LoVo (cell line): ENCODE measurements at regions not wholly inside any gene's neighbourhood (a gene's known extent, or its start where the extent isn't known, plus 50 kb on each side); places are given as distances from the start of the nearest gene placed in this dataset.

Experiments
- DNase-seq: peaks from one replicate; pipeline ENCODE4 v3.0.0-alpha.2; 2016; ENCODE audit warnings: low spot score

DNA sequence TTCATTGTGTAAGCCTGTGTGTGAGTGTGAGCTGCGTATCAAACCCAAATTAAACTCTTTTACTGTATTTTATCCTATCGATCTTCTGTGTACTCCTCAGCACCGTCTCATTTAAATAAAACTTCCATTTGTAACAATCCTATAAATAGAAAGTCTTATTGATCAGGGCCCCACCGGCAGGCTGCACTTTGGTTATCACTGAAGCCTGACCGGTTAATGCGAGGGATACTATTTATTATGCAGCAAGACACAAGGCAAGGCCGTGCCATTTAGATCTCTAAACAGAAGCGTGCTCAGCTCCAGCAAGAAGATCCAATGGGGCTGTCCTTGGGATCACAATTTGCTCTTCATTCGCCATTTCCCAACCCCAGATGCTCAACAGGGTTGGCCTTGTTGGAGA lies 252.6 kb upstream of the TSHZ3 start:
- DNase-seq = no peak

DNA sequence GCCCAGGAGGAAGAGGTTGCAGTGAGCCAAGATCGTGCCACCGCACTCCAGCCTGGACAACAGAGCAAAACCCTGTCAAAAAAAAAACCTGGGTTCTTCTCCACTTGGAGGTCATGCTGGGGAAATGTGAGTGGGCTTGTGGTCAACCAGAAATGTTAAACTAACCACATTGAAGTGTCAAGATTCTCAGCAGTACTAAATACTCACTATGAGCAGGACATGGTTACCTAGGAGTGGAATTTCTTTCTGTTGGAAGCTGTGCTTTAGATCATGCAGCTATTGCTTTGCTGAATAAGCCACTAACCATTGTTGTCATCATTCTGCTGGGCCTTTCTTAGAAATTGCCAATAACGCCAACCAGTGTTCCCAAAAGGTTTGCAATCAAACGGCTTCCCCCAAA lies 253.3 kb upstream of the TSHZ3 start:
- DNase-seq = no peak

DNA sequence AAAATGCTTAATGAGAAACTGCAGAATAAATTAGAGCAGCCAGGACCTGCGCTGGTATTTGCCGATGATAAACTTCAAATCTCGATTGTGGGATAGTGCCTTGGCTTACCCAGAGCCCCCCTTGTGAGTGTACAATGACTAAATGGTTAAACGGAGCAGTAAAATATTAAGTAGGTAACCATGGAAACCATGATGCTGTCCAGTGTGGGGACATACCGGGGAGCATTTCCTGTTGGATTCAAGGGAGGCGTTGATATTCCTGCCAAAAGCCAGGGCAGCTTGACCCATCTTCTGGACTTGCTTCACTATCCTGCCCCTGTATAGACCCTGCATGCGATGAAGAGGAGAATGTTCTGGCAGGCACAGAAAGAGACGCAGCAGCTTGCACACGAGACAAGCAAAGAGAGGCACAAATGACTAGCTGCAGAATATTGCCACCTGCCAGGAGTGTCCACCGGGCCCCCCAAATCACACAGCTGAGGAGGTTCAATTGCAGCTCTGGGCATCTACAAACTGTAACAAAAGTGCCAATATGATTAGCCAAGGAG lies 255.3 kb upstream of the TSHZ3 start:
- DNase-seq = no peak

DNA sequence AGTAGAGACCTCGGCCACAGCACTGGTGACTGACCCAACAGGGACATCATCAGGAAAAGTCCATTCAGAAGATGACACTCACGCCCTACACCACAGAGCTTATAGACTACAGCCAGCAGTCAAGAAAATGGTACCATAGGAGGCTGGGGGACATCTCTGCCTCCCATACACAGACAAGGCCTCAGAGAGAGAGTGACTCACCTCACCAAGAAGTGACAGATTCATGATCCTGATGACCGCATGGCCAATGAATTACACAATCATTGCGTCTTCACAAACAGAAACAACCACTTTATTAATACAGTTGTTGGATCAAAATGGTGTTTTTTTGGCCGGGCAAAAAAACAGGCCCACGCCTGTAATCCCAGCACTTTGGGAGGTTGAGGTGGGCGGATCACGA lies 260.8 kb upstream of the TSHZ3 start:
- DNase-seq = no peak

DNA sequence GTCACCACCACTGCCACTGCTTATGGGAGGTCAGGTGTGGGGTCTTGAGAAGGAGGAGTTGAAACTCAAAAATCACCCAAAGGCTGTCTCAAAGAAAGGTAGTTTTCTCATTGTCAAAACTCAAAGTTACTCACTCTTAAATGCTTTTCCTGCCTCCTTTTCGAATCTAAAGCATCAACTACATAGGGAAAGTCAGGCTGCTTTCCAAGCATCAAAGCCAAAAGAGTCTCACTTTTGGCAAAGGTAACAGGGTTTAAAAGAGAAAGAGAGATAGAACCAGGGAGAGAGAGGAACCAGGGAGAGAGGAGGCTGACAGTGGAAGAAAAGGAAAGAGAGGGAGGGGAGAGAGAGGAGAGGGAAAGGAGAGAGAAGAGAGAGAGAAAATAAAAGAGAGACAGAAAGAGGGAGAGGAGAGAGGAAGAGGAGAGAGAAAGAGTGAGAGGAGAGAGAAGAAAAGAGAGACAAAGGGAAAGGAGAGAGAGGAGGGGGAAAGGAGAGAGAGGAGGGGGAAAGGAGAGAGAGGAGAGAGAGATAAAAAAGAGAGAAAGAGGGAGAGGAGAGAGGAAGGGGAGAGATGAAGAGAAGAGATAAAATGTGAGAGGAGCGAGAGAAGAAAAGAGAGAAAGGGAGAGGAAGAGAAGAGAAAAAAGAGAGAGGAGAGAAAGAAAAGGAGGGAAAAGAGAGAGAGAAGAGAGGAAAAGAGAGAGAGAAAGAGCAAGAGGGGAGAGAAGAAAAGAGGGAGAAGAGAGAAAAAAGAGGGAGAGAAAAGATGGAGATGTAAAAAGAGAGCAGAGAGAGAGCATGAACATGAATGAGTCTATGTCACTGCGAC lies 262.0 kb upstream of the TSHZ3 start:
- DNase-seq = no peak

DNA sequence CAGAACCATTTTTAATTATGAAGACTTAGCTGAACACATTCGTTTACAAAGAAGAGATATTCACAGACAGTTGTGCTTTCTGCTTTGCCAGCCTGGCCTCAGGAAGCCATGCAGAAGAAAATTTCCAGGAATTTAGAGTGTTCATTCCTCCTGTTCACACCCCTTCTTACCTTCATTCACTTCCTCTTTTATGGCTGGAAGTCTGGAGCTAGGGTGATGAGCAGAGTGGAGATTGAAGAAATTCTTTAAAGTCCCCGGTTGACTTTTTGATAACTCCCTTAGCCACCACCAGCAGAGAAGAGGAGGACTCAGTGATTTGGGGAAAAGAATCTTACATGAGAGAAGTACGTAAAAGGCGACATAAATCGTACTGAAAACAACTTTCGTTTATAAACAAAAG lies 263.6 kb upstream of the TSHZ3 start:
- DNase-seq = no peak

DNA sequence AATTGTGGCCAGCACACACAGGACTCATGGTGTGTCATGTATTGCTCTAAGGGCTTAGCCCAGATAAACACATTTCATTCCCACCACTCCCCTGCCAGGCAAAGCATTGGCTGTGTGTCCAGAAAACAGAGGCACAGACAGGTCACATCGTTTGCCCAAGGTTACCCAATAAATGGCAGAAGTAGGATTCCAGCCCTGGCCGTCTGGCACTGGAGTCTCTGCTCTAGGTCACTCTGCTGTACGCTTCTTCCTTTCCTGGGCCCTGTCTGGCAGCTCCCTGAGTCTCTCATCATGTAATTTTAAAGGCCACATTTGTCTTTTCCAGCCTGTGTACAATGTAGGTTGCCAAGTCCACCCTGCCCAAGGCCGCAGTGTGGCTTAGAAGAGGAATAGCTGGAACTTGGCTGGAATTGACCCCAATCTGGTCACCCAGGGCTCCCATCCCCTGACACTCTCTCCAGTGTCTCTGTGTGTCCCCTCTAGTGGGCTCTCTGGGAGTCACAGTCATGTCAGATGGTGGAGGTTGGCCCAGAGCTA lies 264.5 kb upstream of the TSHZ3 start:
- DNase-seq = no peak

DNA sequence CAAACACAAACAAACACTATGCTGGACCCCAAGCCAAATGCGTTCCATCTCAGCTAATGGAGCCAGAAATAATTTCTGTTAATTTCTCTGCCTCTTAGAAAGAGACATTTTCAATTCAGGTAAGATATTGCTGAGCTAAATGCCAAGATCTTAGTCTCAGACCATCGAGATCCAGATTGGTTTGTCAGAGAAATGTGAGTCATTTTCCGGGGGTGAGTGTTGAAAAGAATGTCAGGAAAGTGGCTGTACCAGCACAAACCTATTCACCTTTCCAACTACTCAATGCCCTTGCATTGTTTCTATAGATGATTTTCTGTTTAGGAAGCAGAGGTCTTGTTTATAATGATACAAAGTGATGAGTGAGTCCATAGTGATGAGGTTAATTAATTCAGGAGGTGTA lies 266.8 kb upstream of the TSHZ3 start:
- no peak for DNase-seq

DNA sequence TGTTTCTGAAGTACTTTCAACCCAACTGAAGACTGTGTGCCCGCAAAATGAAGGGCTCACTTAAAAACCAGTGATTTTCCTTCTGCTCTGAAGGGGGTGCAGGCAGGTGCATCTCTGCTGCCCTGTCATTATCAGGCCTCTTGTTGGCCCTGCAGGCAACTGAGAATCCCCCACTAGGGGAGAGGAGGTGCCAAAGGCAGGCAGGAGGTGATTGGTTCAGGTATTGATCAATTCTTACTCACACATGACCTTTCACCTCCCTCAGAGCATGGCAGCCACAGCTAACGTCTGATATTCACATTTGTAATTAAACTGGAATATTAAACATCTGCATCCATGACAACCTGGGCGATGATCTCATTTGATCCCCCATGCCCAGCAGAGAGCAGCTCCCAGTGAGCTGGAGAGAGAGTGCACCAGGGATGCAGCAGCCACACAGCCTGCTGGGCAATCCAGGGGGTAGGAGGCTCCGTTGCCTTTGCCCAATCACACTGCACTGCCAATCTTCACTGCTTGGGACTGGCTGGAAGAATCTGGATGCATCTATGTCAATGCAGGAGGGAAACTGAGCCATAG lies 267.9 kb upstream of the TSHZ3 start:
- no peak for DNase-seq

DNA sequence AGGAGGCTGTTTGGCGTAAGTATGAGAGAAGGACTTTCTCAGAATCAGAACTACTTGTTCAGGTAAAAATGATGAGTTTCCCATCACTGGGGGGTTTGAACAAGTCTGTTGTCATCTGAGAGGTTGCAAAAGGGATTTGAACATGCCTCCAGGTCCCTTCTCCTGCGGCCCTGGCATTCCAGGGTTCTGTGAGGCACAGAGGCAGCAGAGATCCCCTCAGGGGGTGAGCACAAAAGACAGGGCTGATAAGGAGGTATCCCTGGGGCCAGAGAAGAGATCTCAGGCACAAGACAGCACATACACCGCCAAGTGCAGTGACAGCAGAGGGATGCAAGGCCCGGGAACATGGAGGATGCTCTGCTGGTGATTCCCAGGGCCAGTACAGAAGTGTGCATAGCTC lies 275.8 kb upstream of the TSHZ3 start:
- DNase-seq = no peak

DNA sequence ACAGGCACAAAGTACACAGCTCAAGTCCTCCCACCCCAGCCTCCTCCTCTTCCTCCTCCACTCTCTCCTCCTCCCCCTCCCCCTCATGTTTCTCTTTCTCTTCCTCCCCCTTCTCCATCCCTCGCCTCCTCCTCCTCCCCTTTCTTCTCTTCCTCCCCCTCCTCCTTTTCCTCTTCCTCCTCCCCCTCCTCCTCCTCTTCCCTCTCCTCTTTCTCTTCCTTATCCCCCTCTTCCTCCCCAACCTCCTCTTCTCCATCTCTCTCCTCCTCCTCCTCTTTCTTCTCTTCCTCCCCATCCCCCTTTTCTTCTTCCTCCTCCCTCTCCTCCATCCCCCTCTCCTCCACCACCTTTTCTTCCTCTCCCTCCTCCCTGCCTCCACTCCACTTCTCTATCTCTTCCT lies 276.3 kb upstream of the TSHZ3 start:
- DNase-seq = no peak

DNA sequence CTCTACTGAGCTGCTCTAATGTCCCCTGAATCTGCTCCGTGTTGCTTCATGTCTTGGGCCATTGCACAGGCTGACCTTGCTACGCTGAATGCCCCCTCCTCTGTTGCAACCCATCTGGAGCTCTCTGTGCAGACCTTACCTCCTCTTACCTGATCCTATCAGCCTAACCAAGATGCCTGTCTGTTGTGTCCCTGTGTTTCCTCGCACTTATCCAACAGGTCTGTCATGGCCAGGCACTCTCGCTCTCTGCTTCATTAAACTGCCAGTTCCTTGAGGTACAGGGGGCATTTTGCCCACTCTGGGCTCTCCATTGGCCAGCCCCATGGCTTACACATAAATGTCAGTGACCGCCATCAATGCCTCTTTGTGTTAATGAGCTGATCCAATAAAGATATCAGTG lies 277.7 kb upstream of the TSHZ3 start:
- DNase-seq = no peak

DNA sequence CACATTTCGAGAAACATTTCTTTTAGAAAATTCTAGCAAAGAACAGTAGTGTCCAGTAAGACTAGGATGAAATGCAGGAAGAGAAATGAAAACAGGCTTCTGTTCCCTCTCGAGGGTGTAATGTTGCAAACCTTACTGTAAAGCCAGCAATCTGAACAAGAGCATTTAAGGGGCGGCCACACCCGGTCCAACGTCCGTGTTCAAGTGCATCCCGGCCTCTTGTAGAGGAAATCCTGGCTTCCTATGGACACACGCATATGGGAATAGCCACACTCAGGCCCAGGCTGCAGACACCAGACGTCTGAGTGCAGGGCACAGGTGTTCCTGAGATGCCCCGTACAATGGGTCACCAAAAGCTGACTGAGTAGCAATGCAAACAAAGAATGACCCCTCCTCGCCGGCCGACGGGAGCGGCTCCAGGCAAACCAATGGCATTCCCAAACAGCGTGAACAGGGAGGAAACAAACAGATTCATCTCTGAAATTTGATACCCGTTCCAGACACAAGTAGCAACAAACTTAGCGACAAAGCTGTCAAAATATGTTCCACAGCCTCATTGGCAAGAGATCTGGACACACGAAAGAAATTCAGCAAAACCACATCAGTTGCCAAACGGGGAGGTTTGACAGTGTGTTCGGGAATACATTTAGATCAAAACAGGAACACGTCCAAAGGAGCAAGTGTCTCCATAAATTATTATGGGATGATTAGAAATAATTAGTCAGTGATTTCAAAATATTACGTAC lies 278.6 kb upstream of the TSHZ3 start:
- no peak for DNase-seq

DNA sequence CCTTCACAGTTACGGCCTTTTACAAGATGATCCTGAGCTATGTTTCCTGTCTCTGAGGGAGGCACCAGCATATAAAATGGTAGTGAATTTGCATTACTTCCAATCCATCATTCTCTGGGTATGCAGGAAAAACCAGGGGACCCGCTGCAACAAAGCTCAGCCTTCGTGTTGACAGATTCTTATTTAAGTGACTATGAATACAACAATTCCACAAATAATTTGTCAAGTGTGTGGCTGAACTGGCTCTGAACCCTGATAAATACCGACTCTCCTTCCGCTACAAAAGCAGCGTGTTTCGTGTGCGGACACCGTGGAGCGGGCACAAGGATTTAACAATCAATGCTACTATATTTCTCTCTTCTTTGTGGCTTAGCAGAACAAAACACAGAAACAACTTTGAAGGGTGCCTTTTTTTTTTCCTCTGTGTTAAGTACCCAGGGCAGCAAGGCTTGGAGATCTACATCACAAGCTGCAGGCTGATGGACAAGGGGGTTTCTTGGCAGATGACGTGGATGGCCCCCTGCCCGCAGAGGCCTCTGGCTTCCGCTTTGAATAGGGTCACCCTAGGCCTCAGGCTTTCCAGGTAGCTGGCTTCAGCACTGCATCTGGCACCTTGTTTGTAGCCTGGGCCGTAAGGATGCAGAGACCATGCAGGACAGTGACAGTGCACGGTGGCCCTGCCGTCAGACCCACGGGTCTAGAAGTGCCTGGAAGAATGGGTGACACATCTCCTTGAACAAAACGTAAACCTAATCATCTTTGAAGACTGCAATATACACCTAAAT lies 280.5 kb upstream of the TSHZ3 start:
- no peak for DNase-seq

DNA sequence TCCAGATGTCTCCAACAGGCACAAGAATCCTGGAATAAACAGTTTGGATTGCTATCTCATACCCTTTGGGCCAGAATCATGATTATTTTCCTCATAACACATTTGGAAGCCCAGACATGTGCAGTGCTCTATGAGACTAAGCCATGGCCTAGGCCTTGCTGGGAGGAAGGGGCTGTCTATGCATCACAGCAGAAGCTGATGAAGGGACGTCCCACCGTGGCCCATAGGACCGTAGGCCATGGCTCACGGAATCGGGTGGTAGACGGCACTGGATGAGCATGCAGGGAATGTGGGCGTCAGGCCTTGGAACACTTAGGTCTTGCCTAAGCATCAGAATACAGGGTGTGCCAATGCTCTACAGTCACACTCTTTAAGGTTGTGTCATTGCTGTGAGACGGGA lies 283.8 kb upstream of the TSHZ3 start:
- no peak for DNase-seq

DNA sequence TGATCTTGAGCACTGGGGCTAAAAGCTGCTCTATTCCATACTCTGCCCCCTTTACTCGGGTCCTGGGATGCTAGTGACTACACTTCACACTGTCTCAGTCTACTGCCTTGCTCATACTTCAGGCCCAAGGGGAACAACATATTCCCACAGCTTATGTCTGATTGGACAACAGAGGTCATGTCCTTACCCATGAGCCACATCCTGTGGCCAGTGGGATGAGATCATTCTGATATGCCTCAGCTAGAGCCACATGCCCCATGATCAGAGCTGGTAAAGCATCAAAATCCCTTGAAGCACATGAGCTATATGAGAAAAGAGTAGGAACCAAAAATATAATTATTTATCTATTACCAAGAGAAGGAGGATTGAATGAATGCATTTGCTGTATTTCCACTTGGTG lies 290.1 kb upstream of the TSHZ3 start:
- no peak for DNase-seq

DNA sequence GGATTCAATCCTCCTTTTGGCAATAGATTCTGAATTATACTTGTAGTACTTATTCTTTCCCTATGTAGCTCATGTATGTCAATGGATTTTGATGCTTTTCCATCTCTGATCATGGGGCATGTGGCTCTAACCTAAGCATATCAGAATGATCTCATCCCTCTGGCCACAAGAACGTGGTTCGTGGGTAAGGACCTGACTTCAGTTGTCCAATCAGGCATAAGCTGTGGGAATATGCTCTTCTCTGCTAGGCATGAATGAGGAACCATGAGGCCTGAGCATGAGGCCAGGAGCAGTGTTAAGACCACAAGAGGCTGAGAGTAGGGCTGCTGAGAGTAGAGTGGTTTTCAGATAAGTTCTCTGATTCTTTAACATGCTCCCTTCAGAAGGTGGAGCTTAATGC lies 292.4 kb upstream of the TSHZ3 start:
- no peak for DNase-seq

DNA sequence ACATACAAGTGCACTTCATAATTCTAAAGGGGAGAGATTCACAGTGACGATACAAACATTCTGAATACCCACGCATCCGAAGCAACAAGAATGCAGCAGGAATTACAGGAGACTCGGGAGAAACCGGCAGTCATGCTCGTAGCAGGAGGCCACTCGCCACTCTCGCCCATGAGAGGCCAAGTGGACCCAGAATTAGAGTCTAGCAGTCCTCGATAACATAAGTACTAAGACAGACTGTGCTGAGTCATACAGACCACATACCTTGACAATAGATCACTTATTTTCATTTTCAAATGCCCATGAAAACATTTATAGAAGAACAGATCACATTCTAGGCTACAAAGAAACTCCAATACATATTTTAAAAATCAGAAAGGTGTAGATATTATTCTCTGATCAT lies 299.1 kb upstream of the TSHZ3 start:
- no peak for DNase-seq

DNA sequence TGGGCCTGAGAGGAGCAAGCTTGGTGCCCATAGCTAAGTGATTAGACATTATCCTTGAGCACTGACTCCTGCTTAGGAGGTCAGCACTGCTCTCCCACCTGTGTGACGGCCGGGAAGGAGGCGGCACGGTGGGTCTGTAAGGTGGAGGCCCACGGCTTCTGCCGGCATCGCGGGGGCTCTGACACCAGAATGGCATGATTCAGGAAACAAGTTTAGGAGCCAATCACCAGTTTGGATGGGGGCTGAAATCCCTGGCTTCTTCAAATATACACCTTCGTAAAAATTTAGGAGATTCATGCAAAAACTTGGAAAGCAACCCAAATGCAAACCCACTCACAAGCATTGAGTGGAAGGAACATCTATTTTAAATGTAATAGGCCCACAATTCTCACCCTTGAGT lies 307.3 kb upstream of the TSHZ3 start:
- DNase-seq = no peak

DNA sequence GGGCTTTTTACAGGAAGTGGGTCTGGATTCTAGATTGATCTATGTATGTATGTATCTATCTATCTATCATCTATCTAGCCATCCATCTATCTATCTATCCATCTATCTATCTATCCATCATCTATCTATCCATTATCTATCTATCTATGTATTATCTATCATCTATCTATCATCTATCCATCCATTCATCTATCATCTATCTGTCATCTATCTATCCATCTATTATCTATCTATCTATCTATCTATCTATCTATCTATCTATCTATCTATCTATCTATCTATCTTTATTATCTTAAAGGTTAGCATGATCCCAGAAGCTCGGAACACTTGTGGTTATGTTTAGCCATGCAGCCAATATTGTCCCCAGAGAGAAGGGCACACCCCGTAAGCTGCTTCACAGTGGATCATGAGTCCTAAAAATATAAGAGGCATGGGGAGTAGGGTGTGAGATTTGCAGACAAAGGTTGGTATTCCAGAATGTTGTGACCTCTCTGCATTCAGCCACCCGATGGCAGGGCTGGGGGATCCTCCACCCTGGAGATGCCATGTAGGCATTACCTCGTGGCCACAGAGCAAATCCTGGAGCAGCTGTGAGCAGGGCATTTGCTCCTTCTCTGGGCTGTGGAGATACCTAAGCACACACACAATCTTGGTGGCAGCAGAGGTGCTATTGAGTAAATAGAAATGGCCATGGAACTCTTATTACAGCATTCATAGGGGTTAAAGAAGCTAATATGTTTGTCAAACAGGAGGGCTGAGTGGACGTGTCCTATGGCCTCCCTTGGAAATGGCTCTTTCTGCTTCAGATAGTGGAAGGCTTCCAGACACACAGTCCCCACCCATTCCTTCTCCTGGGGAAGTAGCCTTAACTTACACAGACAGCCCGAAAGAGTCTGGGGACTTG lies 310.0 kb upstream of the TSHZ3 start:
- no peak for DNase-seq

DNA sequence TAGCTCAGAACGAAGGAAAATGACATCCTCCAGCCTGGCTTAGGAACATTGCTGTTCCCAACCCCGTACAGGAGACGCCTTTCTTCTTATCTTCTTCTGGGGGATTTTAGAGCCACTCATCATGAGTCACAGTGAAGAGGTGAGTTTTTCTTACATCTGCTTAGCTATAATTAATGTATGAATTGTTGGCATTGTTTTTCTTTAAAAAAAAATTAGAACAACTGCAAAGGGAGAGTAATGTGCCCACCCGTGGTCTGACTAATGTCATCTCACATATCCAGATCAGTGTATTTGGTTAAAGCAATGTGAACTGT lies 310.6 kb upstream of the TSHZ3 start:
- no peak for DNase-seq
